Lower leg skin (tissue), 3 donors: ENCODE measurements at regions not wholly inside any gene's neighbourhood (a gene's known extent, or its start where the extent isn't known, plus 50 kb on each side); places are given as distances from the start of the nearest gene placed in this dataset.
"Not testable (repeated sequence)": the region's sequence is repeated elsewhere in the genome, so short reads cannot be mapped to it uniquely, and the experiment has no call there.

Source experiments
- POLR2A ChIP-seq, 2 donors: fragments of 450-650 bp; IDR thresholded peaks; one replicate each; pipeline ENCODE4 v1.6.1; 2016 to 2017; ENCODE audit warnings: antibody characterized with exemption in 2 of 2, mild to moderate bottlenecking in 1 of 2, moderate library complexity in 1 of 2
- TF ChIP-seq, protein P1 (sequence below), 3 donors: fragments of 450-650 bp; IDR thresholded peaks; one replicate each; pipeline ENCODE4 v1.5.1; 2016; ENCODE audit warnings: antibody characterized with exemption in 3 of 3, mild to moderate bottlenecking in 3 of 3, moderate library complexity in 2 of 3

DNA sequence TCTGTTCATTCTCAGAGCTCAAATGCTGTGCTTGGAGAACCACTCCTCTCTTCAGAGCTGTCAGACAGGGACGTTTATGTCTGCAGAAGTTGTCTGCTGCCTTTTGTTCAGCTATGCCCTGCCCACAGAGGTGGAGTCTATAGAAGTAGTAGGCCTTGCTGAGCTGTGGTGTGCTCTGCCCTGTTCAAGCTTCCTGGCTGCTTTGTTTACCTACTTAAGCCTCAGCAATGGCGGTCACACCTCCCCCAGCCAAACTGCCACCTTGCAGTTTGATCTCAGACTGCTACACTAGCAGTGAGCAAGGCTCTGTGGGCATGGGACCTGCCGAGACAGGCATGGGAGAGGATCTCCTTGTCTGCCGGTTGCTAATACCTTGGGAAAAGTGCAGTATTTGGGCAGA lies 59.7 kb upstream of the HGF start:
- TF ChIP-seq, protein P1, sequence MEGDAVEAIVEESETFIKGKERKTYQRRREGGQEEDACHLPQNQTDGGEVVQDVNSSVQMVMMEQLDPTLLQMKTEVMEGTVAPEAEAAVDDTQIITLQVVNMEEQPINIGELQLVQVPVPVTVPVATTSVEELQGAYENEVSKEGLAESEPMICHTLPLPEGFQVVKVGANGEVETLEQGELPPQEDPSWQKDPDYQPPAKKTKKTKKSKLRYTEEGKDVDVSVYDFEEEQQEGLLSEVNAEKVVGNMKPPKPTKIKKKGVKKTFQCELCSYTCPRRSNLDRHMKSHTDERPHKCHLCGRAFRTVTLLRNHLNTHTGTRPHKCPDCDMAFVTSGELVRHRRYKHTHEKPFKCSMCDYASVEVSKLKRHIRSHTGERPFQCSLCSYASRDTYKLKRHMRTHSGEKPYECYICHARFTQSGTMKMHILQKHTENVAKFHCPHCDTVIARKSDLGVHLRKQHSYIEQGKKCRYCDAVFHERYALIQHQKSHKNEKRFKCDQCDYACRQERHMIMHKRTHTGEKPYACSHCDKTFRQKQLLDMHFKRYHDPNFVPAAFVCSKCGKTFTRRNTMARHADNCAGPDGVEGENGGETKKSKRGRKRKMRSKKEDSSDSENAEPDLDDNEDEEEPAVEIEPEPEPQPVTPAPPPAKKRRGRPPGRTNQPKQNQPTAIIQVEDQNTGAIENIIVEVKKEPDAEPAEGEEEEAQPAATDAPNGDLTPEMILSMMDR (IDR thresholded peaks at IDR 0.05): not testable (repeated sequence)
- TF ChIP-seq POLR2A (IDR thresholded peaks at IDR 0.05): not testable (repeated sequence)
